Putamen (tissue), 1 donor: ENCODE measurements at regions not wholly inside any gene's neighbourhood (a gene's known extent, or its start where the extent isn't known, plus 50 kb on each side); places are given as distances from the start of the nearest gene placed in this dataset.
"Not testable (repeated sequence)": the region's sequence is repeated elsewhere in the genome, so short reads cannot be mapped to it uniquely, and the experiment has no call there.

Experiments used
- DNase-seq: peaks from one replicate; pipeline ENCODE4 v3.0.0-alpha.2; 2016; ENCODE audit warnings: low spot score

GRCh38 chr6:74015427-74015826 lies 319.4 kb downstream of the CD109 start:
- DNase-seq: no peak

GRCh38 chr6:74000666-74001490 lies 304.9 kb downstream of the CD109 start:
- no peak for DNase-seq

GRCh38 chr6:73990609-73991238 lies 294.7 kb downstream of the CD109 start:
- not testable (repeated sequence) for DNase-seq

GRCh38 chr6:73989428-73989827 lies 293.4 kb downstream of the CD109 start:
- DNase-seq: no peak

- no peak for DNase-seq
Observed at GRCh38 chr6:73985891-73986290, 289.9 kb downstream of the CD109 start.

- no peak for DNase-seq
Observed at GRCh38 chr6:73984571-73985210, 288.7 kb downstream of the CD109 start.

GRCh38 chr6:73983367-73983766 lies 287.4 kb downstream of the CD109 start:
- DNase-seq: no peak

- DNase-seq: no peak
Observed at GRCh38 chr6:73980096-73980495, 284.1 kb downstream of the CD109 start.

GRCh38 chr6:73978330-73978729 lies 282.3 kb downstream of the CD109 start:
- no peak for DNase-seq

GRCh38 chr6:73972518-73972917 lies 276.5 kb downstream of the CD109 start:
- not testable (repeated sequence) for DNase-seq

- peak; percentile 71 for DNase-seq
Observed at GRCh38 chr6:73969971-73970970, 274.3 kb downstream of the CD109 start.

GRCh38 chr6:73968221-73968757 lies 272.3 kb downstream of the CD109 start:
- no peak for DNase-seq

- no peak for DNase-seq
Observed at GRCh38 chr6:73965539-73966029, 269.6 kb downstream of the CD109 start.

GRCh38 chr6:73964241-73964854 lies 268.3 kb downstream of the CD109 start:
- DNase-seq: no peak

- DNase-seq: no peak
Observed at GRCh38 chr6:73962884-73963283, 266.9 kb downstream of the CD109 start.

- DNase-seq: no peak
Observed at GRCh38 chr6:73956305-73956704, 260.3 kb downstream of the CD109 start.

GRCh38 chr6:73955800-73956199 lies 259.8 kb downstream of the CD109 start:
- DNase-seq: no peak

GRCh38 chr6:73954881-73955280 lies 258.9 kb downstream of the CD109 start:
- no peak for DNase-seq

- no peak for DNase-seq
Observed at GRCh38 chr6:73951183-73951582, 255.2 kb downstream of the CD109 start.

GRCh38 chr6:73943930-73944652 lies 248.1 kb downstream of the CD109 start:
- no peak for DNase-seq
